Keratinocyte (primary cell): ENCODE measurements at regions not wholly inside any gene's neighbourhood (a gene's known extent, or its start where the extent isn't known, plus 50 kb on each side); places are given as distances from the start of the nearest gene placed in this dataset.

Source experiments
- DNase-seq: peaks from one replicate; pipeline ENCODE4 v3.0.0-alpha.2; 2011; ENCODE audit warnings: low read depth, missing footprints, low spot score
- FAIRE-seq: peaks from 2 replicates; lab custom pipeline; 2011; peaks lifted over from hg19 to GRCh38; lab: Jason Lieb, UNC
- H2AFZ ChIP-seq: 2 replicates; pipeline ENCODE4 v1.6.0; 2012; ENCODE audit warnings: low read length, control low read depth, inconsistent platforms; ENCODE audit not compliant: control insufficient read depth
- H3K27ac ChIP-seq: 2 replicates; pipeline ENCODE4 v1.5.1; 2011; ENCODE audit warnings: low read length; ENCODE audit not compliant: control insufficient read depth, insufficient read depth
- H3K27me3 ChIP-seq: 3 replicates; pipeline ENCODE4 v1.6.0; 2011; ENCODE audit warnings: low read length; ENCODE audit not compliant: control insufficient read depth, insufficient read depth; ENCODE audit errors: extremely low read depth
- H3K36me3 ChIP-seq, 2 experiments: 2 replicates in 1 of 2; 3 replicates in 1 of 2; pipeline ENCODE4 v1.5.1; 2011; ENCODE audit warnings: low read length in 2 of 2, mild to moderate bottlenecking in 1 of 2; ENCODE audit not compliant: control insufficient read depth in 2 of 2, insufficient read depth in 2 of 2; ENCODE audit errors: extremely low read depth in 1 of 2
- H3K4me1 ChIP-seq: 3 replicates; pipeline ENCODE4 v1.5.1; 2011; ENCODE audit warnings: low read length; ENCODE audit not compliant: control insufficient read depth, insufficient read depth; ENCODE audit errors: extremely low read depth
- H3K4me2 ChIP-seq: 3 replicates; pipeline ENCODE4 v1.6.0; 2011; ENCODE audit warnings: low read depth, low read length; ENCODE audit not compliant: control insufficient read depth, insufficient read depth; ENCODE audit errors: extremely low read depth
- H3K4me3 ChIP-seq, 3 experiments: fragments of 200-600 bp in 1 of 3; sonication (generic) in 1 of 3; 2 replicates in 2 of 3; 3 replicates in 1 of 3; pipeline ENCODE4 v1.5.1; 2011 to 2016; ENCODE audit warnings: low read length in 3 of 3, mild to moderate bottlenecking in 3 of 3, control low read depth in 2 of 3, inconsistent platforms in 1 of 3, low read depth in 1 of 3, mixed read lengths in 1 of 3, mixed run types in 1 of 3, moderate library complexity in 1 of 3; ENCODE audit not compliant: control insufficient read depth in 2 of 3, insufficient read depth in 2 of 3; ENCODE audit errors: extremely low read depth in 1 of 3
- H3K79me2 ChIP-seq: 2 replicates; pipeline ENCODE4 v1.6.0; 2012; ENCODE audit warnings: low read length; ENCODE audit not compliant: control insufficient read depth, insufficient read depth
- H3K9ac ChIP-seq: 3 replicates; pipeline ENCODE4 v1.6.0; 2011; ENCODE audit warnings: low read length; ENCODE audit not compliant: control insufficient read depth, insufficient read depth; ENCODE audit errors: extremely low read depth
- H3K9me1 ChIP-seq: 3 replicates; pipeline ENCODE4 v1.6.0; 2011; ENCODE audit warnings: low read length; ENCODE audit not compliant: control insufficient read depth, insufficient read depth; ENCODE audit errors: extremely low read depth
- H3K9me3 ChIP-seq: 2 replicates; pipeline ENCODE4 v1.5.1; 2012; ENCODE audit warnings: low read depth, low read length; ENCODE audit not compliant: control insufficient read depth
- H4K20me1 ChIP-seq: 3 replicates; pipeline ENCODE4 v1.6.0; 2011; ENCODE audit warnings: low read length; ENCODE audit not compliant: control insufficient read depth, insufficient read depth; ENCODE audit errors: extremely low read depth
- EZH2 ChIP-seq: IDR thresholded peaks from one replicate; pipeline ENCODE4 v1.6.1; 2012; ENCODE audit warnings: inconsistent platforms, mild to moderate bottlenecking, low read length, moderate library complexity
- dilution Hi-C: fragments of 300-500 bp; cut with MboI; formaldehyde crosslinking; loops from one replicate; pipeline ENCODE4 v1.7.0; 2020; ENCODE audit warnings: low sequenced_read_pairs; ENCODE audit not compliant: extremely low pct_ligation_motif_present
- TF ChIP-seq, protein P1 (sequence below), 3 experiments: IDR thresholded peaks in 1 of 3; conservative IDR thresholded peaks in 1 of 3; optimal IDR thresholded peaks in 1 of 3; 2 replicates in 2 of 3; 3 replicates in 1 of 3; pipeline versions ENCODE3 to v1.5.1; 2011; ENCODE audit warnings: low read length in 3 of 3, mild to moderate bottlenecking in 3 of 3, moderate library complexity in 2 of 3, control low read depth in 1 of 3, inconsistent platforms in 1 of 3; ENCODE audit not compliant: insufficient read depth in 2 of 3; ENCODE audit errors: extremely low read depth in 1 of 3

DNA sequence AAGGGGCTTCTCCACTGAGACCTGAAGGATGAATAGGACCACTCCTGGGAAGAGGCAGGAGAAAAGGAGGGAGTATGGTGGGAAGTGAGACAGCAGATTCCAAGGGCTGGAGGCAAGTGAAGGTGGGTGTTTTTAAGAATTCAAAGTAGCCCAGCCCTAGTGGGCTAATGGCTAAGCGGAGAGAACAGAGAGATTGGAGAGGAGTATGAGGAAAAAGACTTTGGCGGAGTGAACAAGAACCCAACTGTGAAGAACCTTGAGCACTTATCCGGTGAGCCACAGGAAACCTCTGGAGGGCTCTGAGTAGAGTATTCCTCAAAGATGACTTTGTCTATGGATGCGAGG, 142.6 kb downstream of the COPS8 start:
- no peak for TF ChIP-seq EZH2
- TF ChIP-seq, protein P1, sequence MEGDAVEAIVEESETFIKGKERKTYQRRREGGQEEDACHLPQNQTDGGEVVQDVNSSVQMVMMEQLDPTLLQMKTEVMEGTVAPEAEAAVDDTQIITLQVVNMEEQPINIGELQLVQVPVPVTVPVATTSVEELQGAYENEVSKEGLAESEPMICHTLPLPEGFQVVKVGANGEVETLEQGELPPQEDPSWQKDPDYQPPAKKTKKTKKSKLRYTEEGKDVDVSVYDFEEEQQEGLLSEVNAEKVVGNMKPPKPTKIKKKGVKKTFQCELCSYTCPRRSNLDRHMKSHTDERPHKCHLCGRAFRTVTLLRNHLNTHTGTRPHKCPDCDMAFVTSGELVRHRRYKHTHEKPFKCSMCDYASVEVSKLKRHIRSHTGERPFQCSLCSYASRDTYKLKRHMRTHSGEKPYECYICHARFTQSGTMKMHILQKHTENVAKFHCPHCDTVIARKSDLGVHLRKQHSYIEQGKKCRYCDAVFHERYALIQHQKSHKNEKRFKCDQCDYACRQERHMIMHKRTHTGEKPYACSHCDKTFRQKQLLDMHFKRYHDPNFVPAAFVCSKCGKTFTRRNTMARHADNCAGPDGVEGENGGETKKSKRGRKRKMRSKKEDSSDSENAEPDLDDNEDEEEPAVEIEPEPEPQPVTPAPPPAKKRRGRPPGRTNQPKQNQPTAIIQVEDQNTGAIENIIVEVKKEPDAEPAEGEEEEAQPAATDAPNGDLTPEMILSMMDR (optimal IDR thresholded peaks at IDR 0.05 in 1 of 3, IDR thresholded peaks at IDR 0.05 in 1 of 3, conservative IDR thresholded peaks at IDR 0.05 in 1 of 3; ENCODE audit: extremely low read depth in 1 of 3, insufficient read depth in 2 of 3, low read length in 3 of 3): no peak
- no peak for DNase-seq
- no peaks in the 10 kb centered on the region for H4K20me1 ChIP-seq
- H3K4me1 ChIP-seq: peaks cover 15% of the 10 kb centered on the region
- H2AFZ ChIP-seq: no peak overlapping the region
- peak; percentile 52 for FAIRE-seq
- H3K4me3 ChIP-seq: no peak overlapping the region
- no peaks in the 10 kb centered on the region for H3K9me3 ChIP-seq
- H3K9me1 ChIP-seq: no peaks in the 10 kb centered on the region
- H3K4me2 ChIP-seq: peak overlapping the region; percentile 26
- H3K36me3 ChIP-seq: no peaks in the 10 kb centered on the region
- H3K27ac ChIP-seq: no peak overlapping the region
- H3K27me3 ChIP-seq: peaks cover 14% of the 10 kb centered on the region
- dilution Hi-C loops: no loop called here
- no peak overlapping the region for H3K9ac ChIP-seq
- H3K79me2 ChIP-seq: no peaks in the 10 kb centered on the region

DNA sequence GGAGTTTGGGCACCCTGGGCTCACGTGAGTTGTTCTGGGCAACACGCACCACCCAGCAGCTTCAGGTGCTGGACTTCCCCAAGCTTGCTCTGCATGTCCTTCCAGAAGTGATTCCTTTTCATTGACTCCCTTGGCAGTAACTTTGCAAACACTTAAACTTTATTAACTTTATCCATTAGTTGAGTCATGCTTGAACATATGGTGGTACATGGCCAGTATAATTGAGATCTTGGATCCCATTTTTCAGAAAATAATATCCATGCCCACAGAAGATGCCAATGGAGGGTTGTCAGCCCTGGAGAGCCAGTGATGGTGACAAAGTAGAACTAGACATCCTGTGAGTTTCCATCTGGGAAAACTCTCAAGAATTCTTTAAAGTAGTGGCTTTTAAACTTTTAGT, 144.2 kb downstream of the COPS8 start:
- Histone ChIP-seq H3K9me3 (no peaks in the 10 kb centered on the region), H2AFZ (no peak overlapping the region), H3K4me1 (peaks cover 9% of the 10 kb centered on the region), H3K9me1 (no peaks in the 10 kb centered on the region), H3K27me3 (peaks cover 14% of the 10 kb centered on the region), H3K4me3 (no peak overlapping the region), H4K20me1 (no peaks in the 10 kb centered on the region), H3K27ac (no peak overlapping the region), H3K79me2 (no peaks in the 10 kb centered on the region), H3K36me3 (no peaks in the 10 kb centered on the region), H3K9ac (no peak overlapping the region), H3K4me2 (no peak overlapping the region)
- no peak for FAIRE-seq
- no peak for DNase-seq
- dilution Hi-C loops: no loop called here
- no peak for TF ChIP-seq EZH2
- TF ChIP-seq, protein P1 (optimal IDR thresholded peaks at IDR 0.05 in 1 of 3, IDR thresholded peaks at IDR 0.05 in 1 of 3, conservative IDR thresholded peaks at IDR 0.05 in 1 of 3; ENCODE audit: extremely low read depth in 1 of 3, insufficient read depth in 2 of 3, low read length in 3 of 3): no peak
